GM20431 (cell line): ENCODE measurements at regions not wholly inside any gene's neighbourhood (a gene's known extent, or its start where the extent isn't known, plus 50 kb on each side); places are given as distances from the start of the nearest gene placed in this dataset.
"Not testable (repeated sequence)": the region's sequence is repeated elsewhere in the genome, so short reads cannot be mapped to it uniquely, and the experiment has no call there.

Source experiments
- in situ Hi-C: fragments of 300-500 bp; cut with MseI, MboI; formaldehyde crosslinking; loops from one replicate; pipeline ENCODE4 v1.15.0; 2020; ENCODE audit warnings: low sequenced_read_pairs; ENCODE audit not compliant: unreplicated experiment

DNA sequence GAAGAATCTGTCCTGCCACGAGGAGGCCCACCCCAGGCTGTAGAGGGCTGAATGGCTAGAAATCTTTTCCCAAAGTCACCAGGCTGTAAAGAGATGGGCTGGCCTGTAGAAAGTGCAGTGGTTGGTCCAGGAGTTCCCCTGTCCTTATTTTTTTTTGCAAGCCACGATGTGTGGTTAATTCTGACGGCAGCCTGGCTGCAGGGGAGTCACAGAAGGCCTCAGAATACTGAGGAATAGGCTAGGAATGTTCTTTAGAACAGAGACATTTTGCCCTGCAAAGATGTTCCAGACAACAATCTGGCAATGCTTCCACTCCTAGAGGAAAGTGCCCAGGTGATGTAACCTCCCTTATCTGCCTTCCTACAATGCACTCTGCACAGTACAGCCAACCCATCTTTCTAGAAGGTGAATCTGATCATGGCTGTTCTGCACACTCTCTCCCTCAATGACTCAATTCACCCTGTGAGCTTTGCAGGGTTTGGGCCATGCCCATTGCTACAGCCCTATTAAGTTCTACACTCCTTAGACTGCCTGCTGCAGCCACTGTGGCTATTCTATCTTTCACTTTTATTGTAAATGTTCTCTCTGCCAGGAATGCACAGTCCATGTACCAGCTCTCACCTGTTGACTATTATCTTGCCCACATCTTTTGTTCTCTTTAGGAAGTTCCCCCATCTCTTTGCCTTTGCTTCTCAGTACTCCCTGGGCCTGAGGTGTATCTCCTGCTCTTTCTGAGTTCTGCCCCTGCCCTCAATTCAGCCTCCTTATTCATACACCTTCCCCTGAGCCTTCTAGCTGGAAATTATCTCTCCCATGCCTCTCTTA lies 377.8 kb upstream of the CLINT1 start:
- in situ Hi-C loops, result no loop called here

DNA sequence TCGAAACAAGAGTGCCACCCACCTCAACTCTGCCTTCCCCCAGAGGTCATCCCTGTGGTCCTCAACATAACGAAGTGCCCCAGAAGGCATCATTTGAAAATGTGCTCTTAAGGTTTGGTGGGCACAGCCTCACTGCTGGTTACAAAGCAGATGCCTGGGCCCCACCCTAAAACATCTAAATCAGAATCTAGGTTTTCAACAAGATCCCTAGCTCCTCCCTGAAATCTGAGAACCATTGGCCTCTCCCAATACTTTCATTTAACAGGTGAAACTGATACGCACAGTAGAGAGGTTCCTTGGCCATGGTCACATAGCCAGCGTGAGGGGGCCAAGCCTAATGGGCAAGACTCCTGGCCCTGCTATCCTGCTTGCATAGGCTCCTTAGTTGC lies 376.2 kb upstream of the CLINT1 start:
- in situ Hi-C loops, result no loop called here

GRCh38 chr5:158234323-158235158 lies 375.6 kb upstream of the CLINT1 start:
- in situ Hi-C loops, result no loop called here

DNA sequence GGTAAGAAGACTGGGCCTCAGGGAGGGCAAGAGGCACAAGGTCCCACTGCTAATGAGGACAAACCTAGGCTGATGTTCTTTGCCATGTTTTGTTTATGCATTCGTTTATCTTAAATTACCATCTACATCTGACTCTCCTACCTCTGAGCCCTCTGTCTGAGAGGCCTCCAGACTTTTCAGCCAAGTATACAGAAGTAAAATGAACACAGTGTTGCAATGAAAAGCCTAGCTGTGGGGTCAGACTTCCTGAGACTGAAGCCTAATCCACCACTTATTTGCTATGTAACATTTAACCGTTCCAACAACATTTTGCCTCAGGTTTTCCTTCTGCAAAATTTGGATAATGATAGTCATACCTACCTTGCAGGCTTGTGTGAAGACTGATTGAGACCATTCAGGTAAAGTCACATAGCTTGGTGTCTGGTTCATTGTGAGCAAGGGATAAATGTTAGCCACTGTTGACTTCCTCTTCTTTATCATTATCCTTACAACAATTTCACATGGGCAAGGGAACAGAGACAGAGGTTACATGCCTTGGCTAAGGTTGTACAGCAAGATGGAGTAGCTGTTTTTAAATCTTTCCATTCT lies 374.9 kb upstream of the CLINT1 start:
- in situ Hi-C loops, result no loop called here

DNA sequence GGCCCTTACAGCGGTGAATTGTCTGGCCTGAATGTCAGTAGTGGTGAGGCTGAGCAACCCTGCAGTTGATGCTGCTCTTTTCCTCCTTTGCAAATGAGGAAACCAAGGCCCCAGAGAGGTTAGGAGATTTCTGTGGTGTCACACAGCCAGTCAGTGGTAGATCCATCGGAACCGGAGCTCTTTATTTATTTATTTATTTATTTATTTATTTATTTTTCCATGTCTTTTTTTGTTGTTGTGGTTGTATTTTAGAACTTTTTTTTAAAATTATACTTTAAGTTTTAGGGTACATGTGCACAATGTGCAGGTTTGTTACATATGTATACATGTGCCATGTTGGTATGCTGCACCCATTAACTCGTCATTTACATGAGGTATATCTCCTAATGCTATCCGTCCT lies 368.4 kb upstream of the CLINT1 start:
- in situ Hi-C loops, result not testable (repeated sequence)

DNA sequence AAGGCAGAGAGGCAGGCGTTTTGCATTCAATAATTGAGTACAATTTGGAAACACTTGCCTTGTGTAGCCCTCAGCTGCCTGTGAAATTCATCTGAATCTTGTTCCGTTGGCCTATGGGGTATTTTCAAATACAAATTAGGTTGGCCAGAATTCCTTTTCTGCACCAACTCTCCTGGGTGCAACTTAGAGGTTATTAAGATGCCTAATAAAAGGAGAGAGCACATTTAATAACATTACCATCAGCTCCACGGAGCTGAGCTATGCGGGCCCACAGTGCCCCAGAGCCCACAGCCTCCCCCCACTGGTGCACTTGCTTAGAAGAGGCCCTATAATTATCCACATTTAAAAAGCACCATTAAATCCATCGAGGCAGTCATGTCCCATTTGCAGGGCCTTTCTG lies 367.6 kb upstream of the CLINT1 start:
- in situ Hi-C loops, result no loop called here

DNA sequence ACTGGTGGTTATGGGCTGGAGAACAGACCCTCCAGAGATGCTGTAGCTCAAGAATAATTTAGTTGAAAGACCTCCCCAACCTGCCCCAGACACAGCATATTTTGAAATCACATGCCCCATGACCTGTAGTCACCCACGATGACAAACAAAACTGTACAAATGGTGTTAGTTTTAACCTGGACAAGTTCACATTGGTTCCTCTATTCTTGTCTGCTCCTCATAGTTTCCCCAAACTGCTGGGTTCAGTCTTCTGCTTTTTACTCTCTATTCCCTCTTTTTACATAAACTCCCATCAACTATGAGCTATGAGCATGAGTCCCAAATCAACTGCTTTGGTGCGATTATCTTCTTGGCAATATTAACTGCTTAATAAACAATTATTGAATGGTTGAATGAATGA lies 365.3 kb upstream of the CLINT1 start:
- in situ Hi-C loops, result no loop called here

DNA sequence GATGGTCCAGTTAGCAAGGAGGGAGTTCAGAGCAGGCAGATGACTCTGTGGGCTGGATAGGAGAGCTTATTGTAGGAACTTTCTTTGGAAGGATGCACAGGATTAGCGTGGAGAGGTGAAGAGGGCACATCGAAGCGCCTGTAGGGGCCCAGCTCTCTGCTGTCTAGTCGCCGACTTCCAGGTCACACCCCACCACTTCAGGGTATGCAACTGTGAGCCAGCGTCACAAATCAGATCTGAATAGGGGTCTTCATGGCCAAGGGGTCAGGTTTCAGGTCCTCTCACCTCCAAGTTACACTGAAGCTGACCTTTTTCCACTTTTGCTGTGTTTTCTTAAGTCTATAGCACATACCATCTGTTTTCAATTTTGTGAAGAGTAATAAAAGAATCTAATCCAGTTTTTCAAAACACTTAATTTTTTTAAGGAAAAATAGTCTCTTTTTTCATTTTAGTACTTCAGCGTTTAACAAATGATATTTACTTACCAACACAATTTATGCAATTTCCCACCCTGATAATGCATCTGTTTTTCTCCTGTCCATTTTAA lies 364.2 kb upstream of the CLINT1 start:
- in situ Hi-C loops, result no loop called here

GRCh38 chr5:158212917-158213316 lies 354.0 kb upstream of the CLINT1 start:
- in situ Hi-C loops, result no loop called here

GRCh38 chr5:158212237-158212636 lies 353.3 kb upstream of the CLINT1 start:
- in situ Hi-C loops, result no loop called here

DNA sequence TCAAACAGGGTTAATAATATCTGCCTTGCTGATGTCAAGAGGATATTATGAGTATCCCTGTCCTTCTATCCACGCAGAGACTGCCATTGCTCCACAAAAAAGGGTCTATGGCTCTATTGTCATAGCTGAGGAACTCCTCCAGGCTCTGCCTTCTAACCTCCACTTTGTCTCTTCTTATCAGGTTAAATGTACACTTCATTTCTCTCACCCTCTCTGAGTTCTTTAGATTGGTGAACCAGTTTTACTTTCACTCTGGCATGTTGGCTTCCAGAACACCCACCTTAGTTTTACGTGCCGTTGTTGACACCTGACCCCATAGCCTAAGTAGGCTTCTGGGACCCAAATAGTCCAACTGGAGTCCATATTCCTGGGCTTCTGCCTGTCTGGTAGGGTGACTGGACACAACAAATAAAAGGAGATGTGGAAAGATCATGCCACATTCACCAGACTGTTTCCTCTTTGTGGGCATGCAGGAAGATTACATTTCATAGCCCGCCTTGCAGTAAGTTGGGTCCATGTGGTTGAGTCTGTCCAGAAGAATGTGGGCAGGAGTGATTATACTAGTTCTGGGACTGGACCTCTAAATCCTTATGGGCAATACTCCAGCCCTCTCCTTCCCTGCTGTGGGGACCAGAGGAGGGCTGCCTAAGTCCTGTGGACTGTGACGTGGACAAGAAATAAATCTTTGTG lies 350.4 kb upstream of the CLINT1 start:
- in situ Hi-C loops, result no loop called here

DNA sequence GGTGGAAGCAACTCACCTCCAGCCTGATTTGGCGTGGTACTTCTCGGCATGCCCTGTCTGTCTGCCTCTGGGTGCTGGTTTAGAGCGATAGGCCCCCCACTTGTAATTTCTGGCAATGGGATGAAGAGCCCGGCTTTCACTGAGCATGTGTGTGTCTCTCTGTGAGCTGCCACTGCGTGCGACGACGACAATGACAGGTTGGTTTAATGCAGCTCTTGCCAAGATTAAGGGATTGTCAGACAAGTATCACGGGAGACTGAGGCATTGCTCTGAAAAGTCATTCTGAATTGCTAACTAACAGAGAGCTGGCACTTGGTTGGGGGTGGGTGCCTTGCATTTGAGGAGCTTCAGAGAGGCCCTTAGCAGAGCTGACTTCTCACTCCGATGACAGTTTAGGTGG lies 348.8 kb upstream of the CLINT1 start:
- in situ Hi-C loops, result no loop called here

DNA sequence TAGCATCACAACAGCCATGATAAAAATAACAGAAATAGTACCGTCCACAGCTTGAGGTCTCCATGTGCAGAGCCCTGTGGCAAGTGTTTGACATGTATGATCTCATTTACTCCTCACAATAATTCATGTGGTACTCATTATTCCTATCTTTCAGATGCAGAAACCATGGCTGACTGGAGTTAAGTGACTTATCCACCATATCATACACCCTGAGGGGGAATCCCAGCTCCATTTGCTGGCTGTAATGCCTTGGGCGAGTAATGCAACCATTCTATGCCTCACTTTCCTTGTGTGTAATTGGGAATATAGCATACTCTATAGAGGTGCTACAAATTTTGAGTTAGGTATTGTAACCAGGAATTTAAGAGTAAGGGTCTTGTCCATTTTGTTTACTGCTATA lies 347.0 kb upstream of the CLINT1 start:
- in situ Hi-C loops, result no loop called here

DNA sequence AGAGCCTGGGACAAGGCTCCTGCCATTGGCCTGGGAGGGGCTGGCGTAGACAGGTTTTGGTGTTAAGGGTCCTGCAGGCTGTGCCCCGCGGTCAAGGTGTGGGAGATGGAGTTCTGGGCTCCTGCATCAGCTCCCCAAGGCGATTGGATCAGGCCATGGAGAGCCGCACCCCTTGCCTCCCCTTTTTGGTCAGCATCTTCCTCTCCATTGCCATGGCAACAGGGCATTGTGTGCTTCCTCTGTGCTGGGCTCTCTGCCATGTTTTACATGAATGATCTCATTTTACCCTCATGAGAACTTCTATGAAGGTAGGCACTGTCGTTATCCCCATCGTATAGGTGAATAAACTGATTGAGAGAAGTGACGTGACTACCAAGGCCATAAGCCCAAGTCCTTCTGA lies 344.3 kb upstream of the CLINT1 start:
- in situ Hi-C loops, result no loop called here

DNA sequence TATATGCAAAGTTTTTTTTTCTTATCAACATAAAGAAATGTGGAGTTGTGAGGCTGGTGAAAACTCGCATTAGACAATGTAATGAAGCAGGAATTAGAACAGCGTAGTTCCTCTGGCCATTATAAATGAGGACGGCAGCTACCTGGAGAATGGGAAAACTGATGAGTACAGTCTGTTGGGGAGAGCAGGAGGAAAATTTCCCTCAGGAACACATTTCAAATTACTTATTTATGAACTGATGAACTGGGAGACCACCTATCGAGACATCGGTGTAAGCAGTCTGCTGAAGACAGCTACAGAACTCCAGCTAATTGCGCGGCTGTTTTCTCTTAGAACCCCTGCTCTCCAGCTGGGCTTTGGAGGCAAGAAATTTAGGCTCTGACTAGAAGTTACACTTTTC lies 343.9 kb upstream of the CLINT1 start:
- in situ Hi-C loops, result no loop called here

- in situ Hi-C loops, result no loop called here
Measured at GRCh38 chr5:158200619-158201018, 341.7 kb upstream of the CLINT1 start.

GRCh38 chr5:158198636-158199035 lies 339.7 kb upstream of the CLINT1 start:
- in situ Hi-C loops, result no loop called here

GRCh38 chr5:158195416-158196210 lies 336.7 kb upstream of the CLINT1 start:
- in situ Hi-C loops, result no loop called here

DNA sequence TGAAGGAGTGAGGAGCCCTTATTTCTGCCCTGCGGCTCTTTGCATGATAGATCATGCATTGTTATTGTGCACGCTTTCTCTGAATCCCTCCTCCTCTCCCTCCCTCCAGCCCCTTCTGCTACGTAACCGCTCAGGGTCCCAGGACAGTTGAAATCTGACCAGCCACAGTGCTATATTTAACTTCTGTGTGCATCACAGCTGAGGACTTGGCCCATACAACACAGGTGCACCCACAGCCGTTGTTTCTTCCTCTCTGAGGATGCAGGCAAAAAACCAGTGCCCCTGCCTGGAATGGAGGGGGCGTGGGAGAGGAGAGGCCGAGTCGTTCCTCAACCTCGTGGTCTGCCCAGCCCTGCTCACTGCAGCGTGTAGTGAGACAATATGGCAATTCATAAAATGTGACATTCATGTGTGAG lies 335.6 kb upstream of the CLINT1 start:
- in situ Hi-C loops, result no loop called here
